Hepatic stellate cell (primary cell): ENCODE measurements at regions not wholly inside any gene's neighbourhood (a gene's known extent, or its start where the extent isn't known, plus 50 kb on each side); places are given as distances from the start of the nearest gene placed in this dataset.
"Not testable (repeated sequence)": the region's sequence is repeated elsewhere in the genome, so short reads cannot be mapped to it uniquely, and the experiment has no call there.

Experiments used
- DNase-seq: peaks from one replicate; pipeline ENCODE4 v3.0.0; 2011; ENCODE audit warnings: low spot score

- DNase-seq, result no peak
Measured at GRCh38 chr13:65155861-65156260, 2074.3 kb downstream of the PCDH9 start.

- DNase-seq, result no peak
Measured at GRCh38 chr13:65154661-65155447, 2075.3 kb downstream of the PCDH9 start.

GRCh38 chr13:65149687-65150086 is 2080.4 kb downstream of the PCDH9 start:
- DNase-seq, result no peak

- no peak for DNase-seq
Measured at GRCh38 chr13:65143920-65144319, 2086.2 kb downstream of the PCDH9 start.

GRCh38 chr13:65133094-65133493 is 2097.0 kb downstream of the PCDH9 start:
- DNase-seq, result no peak

- no peak for DNase-seq
Measured at GRCh38 chr13:65125236-65125635, 2104.9 kb downstream of the PCDH9 start.

GRCh38 chr13:65112531-65112941 is 2117.6 kb downstream of the PCDH9 start:
- DNase-seq, result peak; percentile 2

GRCh38 chr13:65112123-65112522 is 2118.0 kb downstream of the PCDH9 start:
- DNase-seq, result no peak

GRCh38 chr13:65111223-65111622 is 2118.9 kb downstream of the PCDH9 start:
- no peak for DNase-seq

GRCh38 chr13:65104436-65104835 is 2125.7 kb downstream of the PCDH9 start:
- not testable (repeated sequence) for DNase-seq

GRCh38 chr13:65103351-65103750 is 2126.8 kb downstream of the PCDH9 start:
- no peak for DNase-seq

GRCh38 chr13:65095161-65096082 is 2134.7 kb downstream of the PCDH9 start:
- no peak for DNase-seq

GRCh38 chr13:65093357-65093756 is 2136.8 kb downstream of the PCDH9 start:
- no peak for DNase-seq

- DNase-seq, result no peak
Measured at GRCh38 chr13:65091031-65091430, 2139.1 kb downstream of the PCDH9 start.

- no peak for DNase-seq
Measured at GRCh38 chr13:65090186-65090585, 2139.9 kb downstream of the PCDH9 start.

- DNase-seq, result no peak
Measured at GRCh38 chr13:65088906-65089305, 2141.2 kb downstream of the PCDH9 start.

- DNase-seq, result no peak
Measured at GRCh38 chr13:65085977-65086376, 2144.2 kb downstream of the PCDH9 start.

- no peak for DNase-seq
Measured at GRCh38 chr13:65074248-65074647, 2155.9 kb downstream of the PCDH9 start.

- DNase-seq, result no peak
Measured at GRCh38 chr13:65064967-65065366, 2165.2 kb downstream of the PCDH9 start.

- no peak for DNase-seq
Measured at GRCh38 chr13:65063753-65064152, 2166.4 kb downstream of the PCDH9 start.

GRCh38 chr13:65057986-65058385 is 2172.2 kb downstream of the PCDH9 start:
- DNase-seq, result no peak

- no peak for DNase-seq
Measured at GRCh38 chr13:65054277-65054676, 2175.9 kb downstream of the PCDH9 start.

GRCh38 chr13:65036999-65037398 is 2193.1 kb downstream of the PCDH9 start:
- no peak for DNase-seq
